ENCODE measurements at regions not wholly inside any gene's neighbourhood (a gene's known extent, or its start where the extent isn't known, plus 50 kb on each side); places are given as distances from the start of the nearest gene placed in this dataset.

GRCh38 chr4:152097371-152097770 is 336.6 kb upstream of the GATB start:
- no peak for DNase-seq (ENCODE audit: low spot score)

DNA sequence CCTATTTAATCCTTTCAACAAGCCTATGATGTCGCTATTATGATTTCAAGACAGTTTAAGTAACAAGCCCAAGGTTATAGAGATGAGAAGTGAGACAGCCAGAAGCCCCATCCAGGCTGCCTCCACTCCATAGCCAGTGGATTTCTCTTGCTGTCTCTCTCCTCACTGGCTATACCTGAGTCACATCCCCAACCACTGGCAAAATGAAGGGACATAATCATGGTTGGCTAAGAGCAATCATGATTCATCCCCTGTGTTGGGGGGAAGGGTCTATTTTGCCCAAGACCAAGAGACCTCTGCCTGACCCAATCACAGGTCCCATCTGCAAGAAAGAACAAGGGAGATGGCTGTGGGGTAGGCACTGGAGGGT is 334.9 kb upstream of the GATB start:
- DNase-seq (ENCODE audit: low spot score), result no peak

- no peak for DNase-seq (ENCODE audit: low spot score)
Measured at GRCh38 chr4:152094970-152095700, 334.3 kb upstream of the GATB start.

- no peak for DNase-seq (ENCODE audit: low spot score)
Measured at GRCh38 chr4:152091405-152091804, 330.6 kb upstream of the GATB start.

GRCh38 chr4:152090543-152090942 is 329.7 kb upstream of the GATB start:
- DNase-seq (ENCODE audit: low spot score), result peak; percentile 30

GRCh38 chr4:152089584-152089983 is 328.8 kb upstream of the GATB start:
- no peak for DNase-seq (ENCODE audit: low spot score)

GRCh38 chr4:152087335-152087734 is 326.5 kb upstream of the GATB start:
- no peak for DNase-seq (ENCODE audit: low spot score)

- DNase-seq (ENCODE audit: low spot score), result no peak
Measured at GRCh38 chr4:152085657-152086056, 324.9 kb upstream of the GATB start.

DNA sequence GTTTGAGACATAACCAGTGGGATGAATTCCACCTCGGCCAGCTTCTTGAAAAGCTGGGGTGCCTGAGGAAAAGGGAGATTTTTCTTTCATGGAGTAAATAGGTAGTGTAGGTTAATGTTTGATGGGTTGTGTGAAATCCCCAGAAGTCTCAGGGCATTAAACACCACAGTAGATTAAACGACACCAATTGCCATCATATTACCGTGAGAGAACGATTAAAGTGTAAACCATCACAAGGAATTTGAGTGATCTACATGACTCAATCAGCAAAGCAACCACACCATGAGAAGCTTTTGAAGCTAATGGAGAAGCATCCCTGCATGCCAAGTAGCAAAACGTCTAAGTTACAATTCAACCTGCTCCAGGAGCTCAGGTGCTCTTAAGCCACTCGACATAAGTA is 322.5 kb upstream of the GATB start:
- no peak for DNase-seq (ENCODE audit: low spot score)

DNA sequence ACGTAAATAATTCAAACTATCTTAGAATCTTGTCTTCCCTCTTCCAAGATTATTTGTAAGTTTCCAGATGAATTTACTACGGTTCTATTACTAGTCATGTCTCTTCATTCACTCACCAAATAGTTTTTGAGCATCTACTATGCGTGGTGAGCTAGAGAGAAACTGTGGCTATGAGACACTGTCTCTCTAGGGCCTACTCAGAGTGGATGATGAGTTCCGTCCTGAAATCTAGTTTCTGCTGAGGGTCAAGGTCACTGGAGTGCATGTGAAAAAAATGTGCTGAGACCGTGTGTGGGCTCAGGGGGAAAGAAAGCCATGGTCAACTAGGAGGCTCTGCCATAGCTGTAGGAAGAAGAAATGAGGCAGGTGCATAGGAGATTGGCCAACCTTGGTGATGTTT is 320.2 kb upstream of the GATB start:
- DNase-seq (ENCODE audit: low spot score), result no peak

DNA sequence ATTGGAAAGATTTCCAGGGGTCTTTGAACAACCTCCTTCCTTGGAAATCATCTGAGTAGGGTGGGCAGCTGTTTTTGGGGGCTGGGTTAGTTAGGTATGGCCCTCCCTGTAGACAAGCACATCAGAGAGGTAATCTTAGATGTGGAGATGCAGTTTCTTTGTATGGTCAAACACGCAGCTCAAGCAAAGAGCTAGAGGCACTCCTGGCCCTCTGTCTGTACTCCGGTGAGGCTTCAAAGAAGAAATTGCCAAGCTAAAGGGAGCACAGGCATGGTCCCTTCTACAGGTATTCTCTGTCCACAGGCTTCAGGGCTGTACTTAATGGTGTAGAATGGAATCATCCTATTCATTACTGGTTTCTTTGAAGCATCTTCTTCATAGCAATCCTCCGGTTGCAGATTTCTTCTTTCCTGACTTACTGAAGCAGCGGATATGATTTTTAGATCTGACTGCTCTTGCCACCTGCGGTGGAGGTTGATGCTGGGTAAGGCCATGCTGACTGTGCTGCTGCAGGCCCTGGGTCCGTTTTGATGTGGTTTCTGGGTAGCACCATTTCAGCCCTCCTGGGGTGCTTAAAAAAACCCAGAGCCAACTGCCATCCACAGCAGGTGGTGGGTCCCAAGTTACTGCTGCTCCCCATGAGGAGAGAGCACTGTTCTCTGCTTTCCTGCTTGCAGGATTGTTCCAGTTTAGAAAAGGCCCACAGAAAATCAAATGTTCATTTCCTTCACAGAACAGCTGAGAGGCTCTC is 318.9 kb upstream of the GATB start:
- DNase-seq (ENCODE audit: low spot score), result no peak

GRCh38 chr4:152079079-152079478 is 318.3 kb upstream of the GATB start:
- DNase-seq (ENCODE audit: low spot score), result no peak

DNA sequence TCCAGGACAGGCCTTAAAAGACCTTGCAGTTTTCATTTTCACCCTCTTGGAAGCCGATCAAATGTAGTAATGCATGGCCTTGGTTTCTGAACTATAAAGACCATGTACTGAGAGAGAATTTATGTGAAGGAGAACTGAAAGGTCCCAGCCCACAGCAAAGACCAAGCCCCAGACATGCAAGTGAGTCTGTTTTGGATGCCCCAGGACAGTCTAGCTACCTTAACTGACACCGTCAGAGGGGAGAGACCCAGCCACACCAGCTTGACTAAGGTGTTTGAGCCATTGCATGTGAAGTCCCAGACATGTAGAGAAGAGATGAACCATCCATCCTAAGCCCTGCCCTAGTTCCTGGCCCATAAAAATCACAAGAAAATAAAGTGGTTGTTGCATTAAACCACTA is 316.8 kb upstream of the GATB start:
- DNase-seq (ENCODE audit: low spot score), result no peak

DNA sequence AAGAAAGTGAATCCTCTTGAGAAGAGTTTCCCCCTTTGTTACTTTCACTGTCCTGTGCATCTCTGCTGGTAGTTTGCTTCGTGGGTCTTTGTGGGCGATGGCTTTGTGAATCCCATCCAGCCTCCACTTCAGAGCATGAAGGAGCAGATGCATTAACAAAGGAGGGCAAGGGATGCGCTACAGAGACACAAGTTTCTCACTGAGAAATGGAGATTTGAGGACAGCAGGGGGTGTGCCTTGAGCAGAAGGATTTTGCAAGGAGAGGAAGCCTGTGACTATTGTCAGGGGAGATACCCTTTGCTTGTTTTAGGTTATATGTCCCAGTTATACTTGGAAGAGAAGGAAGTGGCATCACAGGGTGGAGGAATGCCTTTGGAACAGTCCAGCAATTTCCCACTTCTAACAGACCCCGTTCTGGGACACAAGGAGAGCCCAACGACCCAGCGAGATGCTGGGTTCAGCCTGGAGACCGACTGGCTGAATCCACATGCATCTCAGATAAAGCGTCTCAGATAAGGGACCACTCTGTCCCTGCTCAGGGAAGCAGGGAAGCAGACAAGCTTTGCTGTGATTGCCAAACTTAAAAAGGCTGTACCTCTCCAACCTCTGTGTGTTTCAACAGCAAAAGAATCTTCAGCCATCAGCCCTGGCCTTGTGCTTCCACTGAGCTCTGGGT is 314.6 kb upstream of the GATB start:
- DNase-seq (ENCODE audit: low spot score), result no peak

GRCh38 chr4:152074573-152074972 is 313.8 kb upstream of the GATB start:
- DNase-seq (ENCODE audit: low spot score), result no peak

DNA sequence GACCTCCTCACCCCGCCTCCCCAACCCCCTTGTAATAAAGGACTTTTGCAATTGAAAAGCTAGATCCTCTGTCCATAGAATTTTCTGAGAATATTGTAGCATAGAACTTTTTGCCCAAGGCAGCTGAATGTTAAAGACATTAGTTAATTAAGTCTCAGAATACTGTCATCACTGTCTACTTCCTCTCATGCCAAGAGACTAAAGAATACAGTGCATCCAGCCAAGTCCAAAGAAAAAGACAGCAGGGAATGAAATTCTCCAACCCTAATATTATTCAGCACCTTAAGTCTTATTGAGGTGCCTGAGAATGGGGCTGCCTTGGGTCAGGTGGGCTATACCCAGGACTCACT is 313.3 kb upstream of the GATB start:
- DNase-seq (ENCODE audit: low spot score), result no peak

- no peak for DNase-seq (ENCODE audit: low spot score)
Measured at GRCh38 chr4:152073351-152074087, 312.7 kb upstream of the GATB start.

DNA sequence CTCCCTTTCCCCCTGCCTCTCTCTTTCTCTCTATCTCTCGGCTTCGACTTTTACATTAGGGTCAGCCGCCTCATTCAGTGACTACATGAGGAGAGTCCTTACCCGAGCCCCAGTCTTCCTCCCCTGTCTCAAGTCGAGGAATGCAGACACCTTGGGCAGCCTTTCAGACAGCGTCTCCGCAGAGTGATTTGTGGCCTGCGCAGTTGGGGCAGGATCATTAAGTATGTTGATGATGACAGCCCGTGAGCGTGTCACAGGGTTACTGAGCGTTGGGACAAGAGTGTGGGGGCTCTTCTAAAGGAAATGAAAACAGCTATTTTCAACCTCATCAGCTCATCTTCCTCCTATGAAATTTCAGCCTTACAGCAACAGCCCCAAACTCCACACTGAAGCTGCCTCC is 312.1 kb upstream of the GATB start:
- no peak for DNase-seq (ENCODE audit: low spot score)

DNA sequence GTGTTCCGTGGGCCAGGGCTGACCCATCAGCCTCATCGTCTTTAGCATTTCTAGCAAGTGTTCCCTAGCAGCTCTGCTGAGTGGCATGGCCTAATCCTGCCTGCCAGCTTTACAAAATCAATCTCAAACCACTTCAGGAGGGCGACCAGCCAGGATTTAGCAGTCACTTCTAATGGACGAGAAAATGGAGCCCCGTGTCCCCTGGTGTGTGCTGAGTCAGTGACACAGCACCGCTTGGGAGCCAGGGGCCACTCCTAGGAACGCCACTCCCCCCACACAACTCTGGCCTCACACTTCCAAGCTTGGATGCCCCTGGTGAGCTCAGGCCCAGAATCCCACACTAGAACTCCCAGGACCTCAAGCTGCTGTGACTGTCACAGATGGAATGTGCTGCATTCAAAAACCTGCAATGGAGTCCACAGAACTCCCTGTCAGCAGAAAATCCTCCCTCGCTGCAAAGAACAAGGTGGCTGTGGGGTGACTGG is 311.2 kb upstream of the GATB start:
- DNase-seq (ENCODE audit: low spot score), result no peak

DNA sequence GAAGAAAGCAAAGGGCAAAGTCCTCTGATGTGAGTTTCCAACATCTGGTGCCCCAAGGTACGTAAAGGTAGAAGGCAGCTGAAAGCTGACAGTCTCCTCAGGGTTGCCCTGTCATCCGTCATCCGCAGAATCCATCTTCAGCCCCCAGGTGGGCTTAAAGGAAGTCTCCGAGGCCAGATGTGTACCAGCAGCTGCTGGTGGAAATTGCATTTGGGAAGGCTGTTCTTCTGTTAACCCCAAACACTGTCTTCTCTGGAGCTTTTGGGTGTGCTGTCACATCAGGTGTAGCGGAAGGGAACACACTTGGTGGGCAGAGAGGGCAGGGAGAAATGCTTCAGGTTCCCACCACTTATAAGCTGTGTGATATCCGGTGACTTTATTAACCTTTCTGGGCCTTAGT is 310.0 kb upstream of the GATB start:
- no peak for DNase-seq (ENCODE audit: low spot score)

GRCh38 chr4:152068866-152069265 is 308.1 kb upstream of the GATB start:
- no peak for DNase-seq (ENCODE audit: low spot score)

GRCh38 chr4:152065545-152065944 is 304.7 kb upstream of the GATB start:
- DNase-seq (ENCODE audit: low spot score), result no peak
